Activated CD4-positive, alpha-beta T cell treated with anti-CD3 and anti-CD28 coated beads for 48 hours (primary cell): ENCODE measurements at regions not wholly inside any gene's neighbourhood (a gene's known extent, or its start where the extent isn't known, plus 50 kb on each side); places are given as distances from the start of the nearest gene placed in this dataset.
"Not testable (repeated sequence)": the region's sequence is repeated elsewhere in the genome, so short reads cannot be mapped to it uniquely, and the experiment has no call there.

Experiments
- DNase-seq: peaks from one replicate; pipeline ENCODE4 v3.0.0-alpha.2; 2020

DNA sequence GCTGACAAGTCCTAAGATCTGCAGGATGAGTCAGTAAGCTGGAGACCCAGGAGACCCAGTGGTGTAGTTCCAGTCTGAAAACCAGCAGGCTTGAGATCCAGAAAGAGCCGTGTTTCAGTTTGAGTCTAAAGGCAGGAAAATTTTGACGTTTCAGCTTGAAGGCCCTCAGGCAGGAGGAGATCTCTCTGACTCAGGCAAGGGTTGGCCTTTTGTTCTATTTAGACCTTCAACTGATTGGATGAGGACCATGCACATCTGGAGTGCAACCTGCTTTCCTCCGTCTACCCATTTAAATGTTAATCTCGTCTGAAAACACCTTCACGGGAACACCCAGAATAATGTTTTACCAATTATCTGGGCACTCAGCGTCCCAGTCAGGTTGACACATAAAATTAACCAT is 69.5 kb downstream of the NPIPA7 start:
- DNase-seq: not testable (repeated sequence)

DNA sequence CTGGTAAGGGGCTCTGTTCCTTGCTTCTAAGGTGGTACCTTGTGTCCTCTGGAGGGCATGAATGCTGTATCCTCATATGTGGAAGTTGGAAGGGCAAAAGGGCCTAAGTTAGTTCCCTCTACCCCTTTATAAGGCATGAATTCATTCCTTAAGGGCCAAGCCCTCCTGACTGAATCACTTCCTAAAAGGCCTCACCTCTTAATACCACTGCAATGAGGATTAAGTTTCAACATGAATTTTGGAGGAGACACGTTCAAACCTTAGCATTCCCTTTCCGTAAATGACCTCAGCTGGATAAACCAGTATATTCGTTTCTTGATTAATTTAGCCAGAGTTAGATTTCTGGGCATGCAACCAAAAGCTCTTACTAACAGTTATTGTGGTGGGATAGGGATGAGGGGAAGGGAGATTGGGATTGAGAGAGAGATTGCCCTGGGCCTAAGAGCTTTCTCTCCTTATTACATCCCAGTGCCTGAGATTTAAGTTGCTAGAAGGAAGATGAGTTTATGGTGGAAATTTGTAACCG is 70.8 kb downstream of the NPIPA7 start:
- not testable (repeated sequence) for DNase-seq

DNA sequence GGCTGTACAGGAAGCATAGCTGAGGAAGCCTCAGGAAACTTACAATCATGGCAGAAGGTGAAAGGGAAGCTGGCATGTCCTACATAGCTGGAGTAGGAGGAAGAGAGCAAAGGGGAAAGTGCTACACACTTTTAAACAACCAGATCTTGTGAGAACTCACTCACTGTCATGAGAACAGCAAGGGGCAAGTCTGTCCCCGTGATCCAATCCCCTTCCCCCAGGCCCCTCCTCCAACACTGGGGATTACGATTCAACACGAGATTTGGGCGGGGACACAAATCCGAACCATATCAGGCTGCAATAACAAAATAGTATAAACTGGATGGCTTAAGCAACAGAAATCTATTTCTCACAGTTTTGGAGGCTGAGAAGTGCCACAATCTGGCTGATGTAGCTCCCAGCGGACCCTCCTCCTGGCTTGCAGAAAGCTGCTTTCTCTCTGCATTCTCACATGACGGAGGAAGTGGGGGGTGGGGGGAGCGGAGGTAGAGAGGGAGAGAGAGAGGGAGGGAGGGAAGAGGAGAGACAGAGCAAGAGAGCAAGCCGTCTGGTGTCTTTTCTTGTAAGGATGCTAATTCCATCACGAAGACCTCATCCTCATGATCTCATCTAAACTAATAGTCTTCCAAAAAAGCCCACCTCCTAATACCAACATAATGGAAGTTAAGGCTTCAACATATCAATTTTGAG is 72.9 kb downstream of the NPIPA7 start:
- DNase-seq: not testable (repeated sequence)

DNA sequence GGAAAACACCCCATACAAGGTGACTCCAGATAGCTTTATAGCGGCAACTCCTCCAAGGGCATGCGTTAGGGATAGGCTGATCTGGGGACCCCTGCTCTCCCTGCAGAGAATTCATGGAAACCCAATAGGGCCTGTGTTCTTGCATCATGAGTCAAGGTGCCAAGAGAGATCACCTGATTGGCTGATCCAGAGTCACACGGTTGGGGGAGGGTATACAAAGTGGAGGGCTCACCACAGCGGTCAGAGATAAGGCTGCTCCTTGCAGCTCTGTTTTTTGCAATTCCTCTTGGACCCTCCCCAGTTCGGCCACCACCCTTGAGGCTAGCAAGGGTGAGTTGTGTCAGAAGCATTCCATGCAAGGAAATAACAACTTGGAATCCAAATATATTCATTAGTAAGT is 79.6 kb downstream of the NPIPA7 start:
- DNase-seq: not testable (repeated sequence)

GRCh38 chr16:16463792-16464191 is 84.9 kb downstream of the NPIPA7 start:
- not testable (repeated sequence) for DNase-seq

DNA sequence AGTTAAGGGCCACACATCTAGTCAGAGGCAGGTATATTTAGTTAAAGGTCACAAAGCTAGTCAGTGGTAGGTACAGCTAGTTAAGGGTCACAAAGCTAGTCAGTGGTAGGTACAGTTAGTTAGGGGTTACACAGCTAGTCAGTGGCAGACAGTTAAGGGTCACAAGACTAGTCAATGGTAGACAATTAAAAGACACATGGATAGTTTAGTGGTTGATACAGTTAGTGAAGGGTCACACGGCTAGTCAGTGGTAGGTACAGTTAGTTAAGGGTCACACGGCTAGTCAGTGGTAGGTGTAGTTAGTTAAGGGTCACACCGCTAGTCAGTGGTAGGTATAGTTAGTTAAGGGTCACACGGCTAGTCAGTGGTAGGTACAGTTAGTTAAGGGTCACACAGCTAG is 110.0 kb downstream of the NPIPA7 start:
- DNase-seq: not testable (repeated sequence)

DNA sequence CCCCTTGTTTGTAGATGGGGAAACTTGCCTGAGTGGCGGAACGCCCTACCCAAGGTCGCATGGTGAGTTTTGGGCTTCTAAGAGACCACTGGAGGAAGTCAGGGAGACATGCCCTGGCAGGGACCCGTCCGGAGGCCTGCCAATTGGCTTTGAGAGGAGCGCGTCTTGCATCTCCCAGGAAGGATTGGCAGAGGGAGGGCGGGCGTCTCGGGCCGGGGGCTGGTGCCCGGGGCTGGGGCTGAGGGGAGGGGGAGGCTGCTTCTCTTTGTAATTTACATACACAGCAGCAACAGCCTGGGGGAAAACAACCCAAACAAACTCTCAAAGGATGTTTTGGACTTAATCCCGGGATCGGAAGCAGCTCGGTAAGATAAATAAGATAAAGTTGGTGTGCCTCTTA is 110.5 kb downstream of the NPIPA7 start:
- not testable (repeated sequence) for DNase-seq

- DNase-seq: not testable (repeated sequence)
These were observed 115.2 kb downstream of the NPIPA7 start for GRCh38 chr16:16494114-16494513.

GRCh38 chr16:16494998-16495397 is 116.1 kb downstream of the NPIPA7 start:
- not testable (repeated sequence) for DNase-seq

GRCh38 chr16:16499875-16500274 is 120.9 kb downstream of the NPIPA7 start:
- not testable (repeated sequence) for DNase-seq

GRCh38 chr16:16507041-16507440 is 128.1 kb downstream of the NPIPA7 start:
- not testable (repeated sequence) for DNase-seq

DNA sequence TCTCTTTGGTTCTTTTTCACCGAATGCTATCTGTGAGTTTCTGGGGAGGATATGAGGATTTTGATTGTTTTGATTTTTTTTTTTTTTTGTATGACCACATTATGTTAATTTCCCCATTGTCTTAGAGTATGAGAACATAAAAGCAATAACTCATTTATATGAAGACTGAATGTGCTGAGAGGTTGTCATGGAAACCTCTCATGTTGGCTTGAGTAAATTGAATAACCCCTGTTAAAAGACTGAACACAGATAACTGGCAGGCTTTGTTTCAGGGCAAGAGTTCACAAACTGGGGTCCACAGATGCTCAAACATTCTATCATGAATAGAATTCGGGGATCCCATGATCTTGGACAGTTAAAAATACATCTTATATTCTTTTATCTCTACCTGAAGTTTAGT is 129.4 kb downstream of the NPIPA7 start:
- not testable (repeated sequence) for DNase-seq

- not testable (repeated sequence) for DNase-seq
These were observed 140.5 kb downstream of the NPIPA7 start for GRCh38 chr16:16519395-16519794.

DNA sequence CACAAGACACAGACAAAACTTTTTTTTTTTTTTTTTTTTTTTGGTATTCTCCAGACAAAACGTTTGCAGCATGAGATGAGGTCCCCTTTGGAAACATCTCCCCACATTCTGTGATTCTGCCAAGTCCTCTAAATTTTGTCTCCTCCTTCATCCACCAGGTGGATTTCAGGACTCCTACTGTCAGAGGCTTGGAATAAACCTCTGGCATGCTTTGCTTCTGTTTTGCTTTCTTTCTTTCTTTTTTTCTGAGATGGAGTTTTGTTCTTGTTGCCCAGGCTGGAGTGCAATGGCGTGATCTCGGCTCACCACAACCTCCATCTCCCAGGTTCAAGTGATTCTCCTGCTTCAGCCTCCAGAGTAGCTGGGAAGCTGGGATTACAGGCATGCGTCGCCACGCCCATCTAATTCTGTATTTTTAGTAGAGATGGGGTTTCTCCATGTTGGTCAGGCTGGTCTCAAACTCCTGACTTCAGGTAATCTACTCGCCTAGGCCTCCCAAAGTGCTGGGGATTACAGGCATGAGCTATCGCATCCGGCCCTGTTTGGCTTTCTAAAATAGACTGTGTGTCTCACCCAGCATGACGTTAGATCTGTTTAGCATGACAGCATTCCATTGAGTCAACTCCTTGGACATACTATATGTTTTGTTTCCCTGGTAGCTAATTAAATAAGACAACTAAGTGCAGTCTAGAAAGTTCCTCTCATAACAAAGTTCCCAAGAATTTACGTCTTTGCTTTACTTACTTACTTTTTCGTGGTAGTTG is 142.5 kb downstream of the NPIPA7 start:
- DNase-seq: not testable (repeated sequence)

GRCh38 chr16:16526998-16527397 is 148.1 kb downstream of the NPIPA7 start:
- DNase-seq: not testable (repeated sequence)

DNA sequence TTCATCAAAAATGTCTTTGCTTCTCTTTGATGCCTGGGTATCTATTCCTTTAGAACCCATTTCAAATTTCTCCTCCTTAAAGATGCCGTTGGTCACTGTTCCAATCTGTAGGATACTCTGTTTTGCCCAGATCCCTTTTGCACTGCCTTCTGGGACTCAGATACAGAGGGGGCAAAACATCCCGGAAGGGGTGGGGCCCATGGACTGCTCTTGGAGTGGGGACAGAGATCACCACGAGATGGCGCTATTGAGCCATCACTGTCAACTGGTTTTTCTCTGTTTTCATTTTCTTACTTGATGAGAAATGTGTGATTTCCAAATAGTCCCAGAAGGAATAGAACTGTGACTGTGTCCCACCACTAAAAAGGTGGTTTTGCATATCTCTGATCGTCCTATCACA is 151.8 kb downstream of the NPIPA7 start:
- not testable (repeated sequence) for DNase-seq

- DNase-seq: not testable (repeated sequence)
These were observed 156.6 kb downstream of the NPIPA7 start for GRCh38 chr16:16535565-16535964.

DNA sequence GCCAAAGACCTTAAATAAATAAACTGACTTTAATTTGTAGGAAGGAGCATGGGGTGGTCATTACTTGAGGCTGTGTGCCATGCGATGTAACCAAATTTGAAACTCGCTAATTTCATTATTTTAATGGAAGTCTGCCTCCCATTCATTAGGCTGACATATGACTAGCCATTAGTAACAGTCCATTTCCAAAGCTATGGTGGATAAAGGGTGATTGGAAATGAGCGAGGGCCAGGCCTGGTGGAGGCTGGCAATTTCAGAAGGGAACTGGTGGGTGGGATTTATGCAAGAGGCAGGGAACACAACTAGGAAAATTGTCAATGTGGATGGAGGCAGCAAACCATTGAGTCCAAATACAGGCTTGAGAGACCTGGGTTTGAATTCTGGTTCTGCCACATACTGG is 157.2 kb downstream of the NPIPA7 start:
- DNase-seq: not testable (repeated sequence)

DNA sequence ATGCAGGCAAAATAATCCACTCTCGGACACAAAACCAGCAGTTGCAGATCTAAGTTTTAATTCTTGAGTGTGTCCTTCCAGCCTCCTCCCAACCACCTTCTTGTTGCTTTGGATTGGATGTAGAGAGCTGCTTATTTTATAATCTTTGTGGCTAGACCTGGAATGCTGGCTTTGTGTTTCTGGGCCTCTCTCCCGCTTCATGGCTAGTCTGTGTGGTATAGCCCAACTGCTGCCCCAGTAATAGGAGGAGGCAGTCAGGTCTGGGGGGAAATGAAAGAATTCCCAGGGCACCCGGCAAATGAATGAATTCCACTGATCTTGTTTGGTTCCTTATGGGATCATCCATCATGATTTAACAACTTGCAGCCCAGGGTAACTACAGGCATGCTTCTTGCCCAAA is 170.8 kb downstream of the NPIPA7 start:
- not testable (repeated sequence) for DNase-seq

GRCh38 chr16:16550824-16551223 is 171.9 kb downstream of the NPIPA7 start:
- DNase-seq: not testable (repeated sequence)

- DNase-seq: not testable (repeated sequence)
These were observed 173.9 kb downstream of the NPIPA7 start for GRCh38 chr16:16552819-16553340.

GRCh38 chr16:16559179-16559740 is 180.3 kb downstream of the NPIPA7 start:
- DNase-seq: not testable (repeated sequence)

DNA sequence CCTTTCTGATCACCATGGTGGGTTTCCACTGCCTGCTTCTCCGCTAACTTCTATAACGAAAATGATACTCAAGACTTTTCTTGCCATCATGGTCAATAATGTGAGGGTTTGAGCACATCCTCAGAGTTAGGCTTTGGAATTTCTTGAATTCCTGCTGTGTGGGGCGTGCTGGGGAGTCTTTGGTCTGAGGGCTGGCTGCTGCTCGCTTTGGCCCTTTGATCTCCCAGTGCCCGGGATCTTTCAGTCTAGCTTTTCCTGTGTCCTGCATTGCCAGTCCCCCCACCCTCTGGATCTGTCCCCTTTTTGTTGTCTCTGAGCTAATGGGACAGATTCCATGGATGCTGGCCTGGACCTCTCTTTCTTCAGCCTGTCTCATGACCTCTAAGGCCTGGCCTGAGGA is 182.6 kb downstream of the NPIPA7 start:
- DNase-seq: not testable (repeated sequence)
